Common myeloid progenitor, CD34-positive (primary cell): ENCODE measurements at regions not wholly inside any gene's neighbourhood (a gene's known extent, or its start where the extent isn't known, plus 50 kb on each side); places are given as distances from the start of the nearest gene placed in this dataset.
A peak's percentile ranks its signal among the peaks of the same experiment; 100 is the strongest.

ENCODE experiments used
- CTCF ChIA-PET: fragments of 350-600 bp; sonication (Branson Sonifier 250); formaldehyde crosslinking; loops from one replicate; lab custom pipeline; 2021; ENCODE audit warnings: antibody characterized with exemption; lab: Charles Lee
- POLR2A ChIA-PET: fragments of 350-600 bp; sonication (Branson Sonifier 250); formaldehyde crosslinking; loops from one replicate; lab custom pipeline; 2021; ENCODE audit warnings: antibody characterized with exemption; lab: Charles Lee
- DNase-seq, 3 donors: peaks; one replicate each; pipeline versions ENCODE4 v3.0.0 to v3.0.0-alpha.2; 2013
- H3K27ac ChIP-seq, 2 experiments: 1 replicate in 1 of 2; 2 replicates in 1 of 2; pipeline ENCODE4 v1.7.0; 2013; ENCODE audit warnings: inconsistent platforms in 2 of 2, low read length in 2 of 2, mild to moderate bottlenecking in 2 of 2, low read depth in 1 of 2, moderate library complexity in 1 of 2; ENCODE audit not compliant: severe bottlenecking in 2 of 2, insufficient read depth in 1 of 2, poor library complexity in 1 of 2
- H3K27me3 ChIP-seq, 5 experiments: replicated peaks in 2 of 5; 1 replicate in 3 of 5; 2 replicates in 2 of 5; pipeline versions ENCODE4 v1.6.1 to v1.7.0; 2013; ENCODE audit warnings: low read length in 4 of 5, mild to moderate bottlenecking in 2 of 5, moderate library complexity in 2 of 5, inconsistent platforms in 1 of 5; ENCODE audit not compliant: insufficient read depth in 5 of 5, control insufficient read depth in 4 of 5
- H3K36me3 ChIP-seq, 4 experiments: 1 replicate in 2 of 4; 2 replicates in 2 of 4; pipeline versions ENCODE4 v1.6.1 to v1.7.0; 2013; ENCODE audit warnings: low read length in 3 of 4, control low read depth in 1 of 4, mild to moderate bottlenecking in 1 of 4; ENCODE audit not compliant: control insufficient read depth in 4 of 4, insufficient read depth in 4 of 4
- H3K4me1 ChIP-seq, 4 experiments: 1 replicate in 3 of 4; 2 replicates in 1 of 4; pipeline versions ENCODE4 v1.6.1 to v1.7.1; 2013; ENCODE audit warnings: low read length in 3 of 4, mild to moderate bottlenecking in 3 of 4, control low read depth in 1 of 4, inconsistent platforms in 1 of 4, moderate library complexity in 1 of 4; ENCODE audit not compliant: control insufficient read depth in 4 of 4, insufficient read depth in 4 of 4; ENCODE audit errors: control extremely low read depth in 1 of 4
- H3K4me3 ChIP-seq, 7 experiments: 1 replicate in 4 of 7; 2 replicates in 3 of 7; pipeline versions ENCODE4 v1.5.1 to v1.7.0; 2013; ENCODE audit warnings: mild to moderate bottlenecking in 7 of 7, low read length in 6 of 7, moderate library complexity in 6 of 7, inconsistent platforms in 2 of 7, low read depth in 2 of 7, control low read depth in 1 of 7; ENCODE audit not compliant: insufficient read depth in 4 of 7, control insufficient read depth in 1 of 7; ENCODE audit errors: extremely low read depth in 1 of 7
- H3K9me3 ChIP-seq, 5 experiments: 1 replicate in 4 of 5; 2 replicates in 1 of 5; pipeline versions ENCODE4 v1.6.1 to v1.7.1; 2013; ENCODE audit warnings: low read length in 4 of 5, mild to moderate bottlenecking in 2 of 5, inconsistent platforms in 1 of 5, low read depth in 1 of 5, moderate library complexity in 1 of 5; ENCODE audit not compliant: control insufficient read depth in 4 of 5, insufficient read depth in 2 of 5; ENCODE audit errors: control extremely low read depth in 1 of 5
- WGBS: methylation state at CpG from one replicate; pipeline ENCODE4 v1.1.5; 2013; ENCODE audit not compliant: insufficient coverage; 5-methylcytosine and 5-hydroxymethylcytosine counted together

DNA sequence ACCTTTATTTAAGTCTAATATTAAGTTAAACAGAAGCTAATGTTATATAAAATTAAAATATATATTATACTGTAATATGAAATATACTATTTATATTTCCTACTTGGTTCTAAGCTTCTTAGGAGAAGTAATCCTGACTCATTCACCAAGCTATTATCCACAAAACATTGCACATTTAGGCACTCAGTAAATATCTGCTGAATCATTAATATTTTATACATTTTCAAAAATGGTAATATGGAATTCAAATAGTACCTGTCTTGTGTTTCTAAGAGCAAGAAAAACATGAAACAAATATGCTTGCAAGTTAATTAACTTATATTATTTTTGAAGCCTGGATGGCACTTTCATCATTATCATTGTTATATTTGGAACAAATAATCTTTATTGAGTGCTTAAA, 153.0 kb upstream of the CNTN4 start:
- CTCF ChIA-PET = interaction anchor here (1.1 kb wide), 1 partner anchor 17 kb away, joined by 3 read pairs; no protein-coding TSS in a partner anchor
- POLR2A ChIA-PET = no interaction called here
- Histone ChIP-seq H3K27ac (no peak overlapping the region), H3K9me3 (no peaks in the 10 kb centered on the region), H3K27me3 (no peaks in the 10 kb centered on the region), H3K4me3 (no peak overlapping the region), H3K36me3 (no peaks in the 10 kb centered on the region), H3K4me1 (peaks cover 0 to 16% (median 0%) of the 10 kb centered on the region in 4 experiments)
- no peak for DNase-seq

DNA sequence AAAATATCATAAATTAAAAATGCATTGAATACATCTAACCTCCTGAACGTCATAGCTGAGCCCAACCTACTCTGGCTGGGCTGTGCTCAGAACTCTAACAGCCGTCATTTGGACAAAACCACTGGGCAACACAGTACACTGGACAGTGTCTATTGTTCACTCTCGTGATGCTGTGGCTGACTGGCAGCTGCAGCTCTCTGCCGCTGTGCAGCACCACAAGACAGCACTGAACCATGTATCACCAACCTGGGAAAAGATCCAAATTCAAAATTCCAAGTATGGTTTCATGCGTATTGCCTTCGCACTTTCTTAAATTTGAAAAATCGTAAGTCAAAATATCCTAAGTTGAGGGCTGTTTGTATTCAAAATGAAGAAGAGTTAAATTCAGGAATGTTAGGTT, 145.1 kb upstream of the CNTN4 start:
- Histone ChIP-seq H3K9me3 (no peaks in the 10 kb centered on the region), H3K36me3 (no peaks in the 10 kb centered on the region), H3K27ac (no peak overlapping the region), H3K4me1 (peaks cover 0 to 6% (median 0%) of the 10 kb centered on the region in 4 experiments), H3K4me3 (no peak overlapping the region), H3K27me3 (no peaks in the 10 kb centered on the region)
- CTCF ChIA-PET = no interaction called here
- 100% methylated on average over 4 of the region's 7 CpGs for WGBS
- POLR2A ChIA-PET = no interaction called here
- no peak for DNase-seq

DNA sequence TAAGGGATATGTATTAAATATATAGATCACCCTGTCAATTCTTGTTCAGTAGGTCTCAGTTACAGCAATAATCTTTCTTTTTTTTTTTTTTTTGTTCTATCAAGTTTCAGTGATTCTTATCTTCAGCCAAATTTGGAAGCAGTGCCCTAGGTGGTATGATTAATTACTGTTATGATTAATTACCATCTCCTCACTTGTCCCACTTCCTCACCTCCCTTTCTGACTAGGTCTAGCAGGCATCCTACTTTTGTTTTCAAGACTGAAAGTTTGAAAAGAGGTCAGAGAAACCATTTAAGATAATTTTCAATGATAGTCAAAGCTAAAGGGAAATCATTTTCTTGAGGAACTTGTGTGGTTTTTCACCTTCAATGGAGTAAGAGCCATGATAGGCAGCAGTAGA, 144.0 kb upstream of the CNTN4 start:
- Histone ChIP-seq H3K9me3 (no peaks in the 10 kb centered on the region), H3K27me3 (no peaks in the 10 kb centered on the region), H3K4me1 (peaks cover 0 to 6% (median 0%) of the 10 kb centered on the region in 4 experiments), H3K36me3 (no peaks in the 10 kb centered on the region), H3K4me3 (no peak overlapping the region), H3K27ac (no peak overlapping the region)
- peak in 2 of 3 donors; percentile 7 to 13 for DNase-seq
- ChIA-PET POLR2A (no interaction called here), CTCF (no interaction called here)

DNA sequence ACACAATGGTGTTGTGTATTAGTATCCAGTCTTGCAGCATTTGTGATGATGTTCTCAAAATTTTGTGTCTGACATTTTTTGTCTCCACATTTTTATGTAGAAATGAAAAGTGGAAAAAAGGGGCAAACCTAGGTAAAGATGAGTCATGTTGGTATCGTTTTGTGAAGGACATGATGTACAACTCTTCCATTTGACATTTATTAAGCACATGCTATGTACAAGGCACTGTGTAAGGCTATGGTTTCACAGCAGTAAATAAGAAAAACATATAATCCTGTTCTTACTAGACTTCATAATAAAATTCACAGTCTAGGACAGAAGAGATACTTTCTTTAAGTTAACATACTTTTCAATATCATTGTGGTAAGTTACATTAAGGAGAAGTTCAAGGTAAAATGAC, 143.5 kb upstream of the CNTN4 start:
- Histone ChIP-seq H3K4me1 (peaks cover 0 to 6% (median 0%) of the 10 kb centered on the region in 4 experiments), H3K9me3 (no peaks in the 10 kb centered on the region), H3K27ac (no peak overlapping the region), H3K27me3 (no peaks in the 10 kb centered on the region), H3K36me3 (no peaks in the 10 kb centered on the region), H3K4me3 (no peak overlapping the region)
- CTCF ChIA-PET = no interaction called here
- no peak for DNase-seq
- POLR2A ChIA-PET = interaction anchor here (0.7 kb wide), 1 partner anchor 1085 kb away, joined by 3 read pairs; no protein-coding TSS in a partner anchor
- no CpG with 5 or more reads among the region's 1 CpG for WGBS

DNA sequence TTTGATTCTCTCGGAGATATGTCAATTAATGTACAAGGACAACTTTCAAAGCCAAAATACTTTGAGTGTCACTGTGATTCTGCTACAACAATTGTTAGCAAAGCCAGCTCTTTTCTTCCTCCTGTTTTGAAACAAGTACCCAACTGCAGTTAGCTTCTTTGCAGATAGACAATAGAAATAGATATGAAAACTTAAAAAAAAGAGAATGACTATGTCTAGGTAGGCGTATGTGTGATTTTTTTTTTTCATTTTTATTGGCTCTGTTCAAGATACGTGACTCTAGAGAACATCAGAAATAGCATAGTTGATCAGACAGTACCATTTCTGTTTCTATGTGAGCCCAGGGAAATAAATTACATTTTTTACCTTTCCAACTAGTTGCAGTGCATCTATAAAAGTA, 142.9 kb upstream of the CNTN4 start:
- ChIA-PET CTCF (no interaction called here), POLR2A (interaction anchor here (0.7 kb wide), 1 partner anchor 1086 kb away, joined by 3 read pairs; no protein-coding TSS in a partner anchor)
- H3K9me3 ChIP-seq = peaks cover 0 to 2% (median 0%) of the 10 kb centered on the region in 5 experiments
- no peaks in the 10 kb centered on the region for H3K27me3 ChIP-seq
- peaks cover 0 to 6% (median 0%) of the 10 kb centered on the region in 4 experiments for H3K4me1 ChIP-seq
- no peak overlapping the region for H3K27ac ChIP-seq
- 100% methylated on average over 1 of the region's 3 CpGs for WGBS
- no peak for DNase-seq
- H3K4me3 ChIP-seq = no peak overlapping the region
- H3K36me3 ChIP-seq = no peaks in the 10 kb centered on the region

- POLR2A ChIA-PET = no interaction called here
- CTCF ChIA-PET = interaction anchor here (0.6 kb wide), 1 partner anchor 113 kb away, joined by 3 read pairs; no protein-coding TSS in a partner anchor
- H3K4me1 ChIP-seq = no peaks in the 10 kb centered on the region
- H3K27me3 ChIP-seq = no peaks in the 10 kb centered on the region
- H3K4me3 ChIP-seq = no peak overlapping the region
- no peak for DNase-seq
- H3K27ac ChIP-seq = no peak overlapping the region
- H3K9me3 ChIP-seq = peaks cover 0 to 2% (median 0%) of the 10 kb centered on the region in 5 experiments
- H3K36me3 ChIP-seq = no peaks in the 10 kb centered on the region
- no CpG with 5 or more reads among the region's 3 CpGs for WGBS
These were observed 138.2 kb upstream of the CNTN4 start for GRCh38 chr3:1960506-1960905.

GRCh38 chr3:1962396-1963088, 136.1 kb upstream of the CNTN4 start:
- WGBS = 96% methylated on average over 7 of the region's 8 CpGs
- H3K27ac ChIP-seq = no peak overlapping the region
- no peak for DNase-seq
- ChIA-PET CTCF (interaction anchor here (1.4 kb wide), 1 partner anchor 16 kb away, joined by 3 read pairs; no protein-coding TSS in a partner anchor), POLR2A (no interaction called here)
- H3K4me3 ChIP-seq = no peak overlapping the region
- H3K4me1 ChIP-seq = no peaks in the 10 kb centered on the region
- H3K36me3 ChIP-seq = no peaks in the 10 kb centered on the region
- peaks cover 0 to 2% (median 0%) of the 10 kb centered on the region in 5 experiments for H3K9me3 ChIP-seq
- H3K27me3 ChIP-seq = no peaks in the 10 kb centered on the region
